ENCODE measurements at regions not wholly inside any gene's neighbourhood (a gene's known extent, or its start where the extent isn't known, plus 50 kb on each side); places are given as distances from the start of the nearest gene placed in this dataset.

GRCh38 chr11:69969890-69970784 is 108.0 kb upstream of the ANO1 start (continued):
- TF ChIP-seq THYN1 (CRISPR knock-in tag; IDR thresholded peaks at IDR 0.05; ENCODE audit: borderline replicate concordance, low read depth) (no peak), HOXD1 (CRISPR knock-in tag; IDR thresholded peaks at IDR 0.05) (peak; percentile 99), ZNF280B (CRISPR knock-in tag; IDR thresholded peaks at IDR 0.05; ENCODE audit: borderline replicate concordance) (no peak), ZNF782 (CRISPR knock-in tag; IDR thresholded peaks at IDR 0.05; ENCODE audit: borderline replicate concordance) (no peak; the same call in 1 of the 2 replicates), ZNF850 (CRISPR knock-in tag; conservative IDR thresholded peaks at IDR 0.05) (no peak), ZSCAN25 (CRISPR knock-in tag; IDR thresholded peaks at IDR 0.05) (peak; percentile 96), FIP1L1 (IDR thresholded peaks at IDR 0.05; ENCODE audit: borderline replicate concordance, insufficient read depth, low read depth, low read length) (no peak), ZNF292 (CRISPR knock-in tag; IDR thresholded peaks at IDR 0.05; ENCODE audit: borderline replicate concordance, low read depth) (peak; percentile 84; the same call in 1 of the 2 replicates), ZFP36L1 (CRISPR knock-in tag; IDR thresholded peaks at IDR 0.05) (peak; percentile 72; the same call in 1 of the 2 replicates), SSRP1 (CRISPR knock-in tag; IDR thresholded peaks at IDR 0.05) (no peak), RNF2 (conservative IDR thresholded peaks at IDR 0.05; ENCODE audit: low read depth) (peak; percentile 92), CSRNP1 (CRISPR knock-in tag; IDR thresholded peaks at IDR 0.05) (0 out of 2 replicates have a peak, but pooled peaks have one; percentile 9), HNF1B (CRISPR knock-in tag; IDR thresholded peaks at IDR 0.05) (peak; percentile 94), ZNF556 (CRISPR knock-in tag; IDR thresholded peaks at IDR 0.05; ENCODE audit: borderline replicate concordance) (peak; percentile 96; the same call in 1 of the 2 replicates), ZNF468 (CRISPR knock-in tag; IDR thresholded peaks at IDR 0.05) (no peak), KMT2A (CRISPR knock-in tag; IDR thresholded peaks at IDR 0.05) (peak; percentile 42; the same call in 1 of the 2 replicates), MTA1 (CRISPR knock-in tag; IDR thresholded peaks at IDR 0.05; ENCODE audit: borderline replicate concordance) (peak; percentile 91), HDAC6 (IDR thresholded peaks at IDR 0.05; ENCODE audit: low read depth, low read length) (no peak), ZNF883 (CRISPR knock-in tag; IDR thresholded peaks at IDR 0.05; ENCODE audit: not compliant biosample characterization) (no peak), MYNN (CRISPR knock-in tag; IDR thresholded peaks at IDR 0.05; ENCODE audit: low read depth) (no peak; the same call in 1 of the 2 replicates), RNF219 (CRISPR knock-in tag; IDR thresholded peaks at IDR 0.05) (0 out of 2 replicates have a peak, but pooled peaks have one; percentile 59), TRIM24 (CRISPR knock-in tag; IDR thresholded peaks at IDR 0.05) (no peak)

Data from HepG2 (cell line).